ENCODE measurements at regions not wholly inside any gene's neighbourhood (a gene's known extent, or its start where the extent isn't known, plus 50 kb on each side); places are given as distances from the start of the nearest gene placed in this dataset.

DNA sequence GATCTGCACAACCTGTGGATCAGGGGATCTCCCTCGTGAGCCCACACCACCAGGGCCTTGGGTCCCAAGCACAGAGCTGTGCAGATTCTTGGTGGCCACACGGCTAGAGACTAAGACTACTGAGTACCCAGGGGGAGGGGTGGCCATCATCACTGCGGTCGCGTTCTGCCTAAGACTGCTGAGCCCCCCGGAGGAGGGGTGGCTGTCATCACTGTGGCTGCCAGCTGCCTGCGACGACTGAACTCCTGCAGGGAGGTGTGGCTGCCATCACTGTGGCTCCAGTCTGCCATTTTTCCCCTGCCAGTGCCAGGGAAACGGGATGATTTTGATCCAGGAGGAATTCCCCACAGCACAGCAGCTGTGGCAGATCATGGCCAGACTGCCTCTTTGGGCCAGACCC lies 141.7 kb upstream of the SPANXB1 start:
- TF ChIP-seq YY1 (IDR thresholded peaks at IDR 0.05; ENCODE audit: insufficient read depth, insufficient read length) (no peak), SUZ12 (IDR thresholded peaks at IDR 0.05; ENCODE audit: extremely low read depth, insufficient read depth, insufficient read length) (no peak), ZNF274 (IDR thresholded peaks at IDR 0.05; ENCODE audit: low read depth, low read length) (no peak)

Data from NT2/D1 (cell line).